ENCODE measurements at regions not wholly inside any gene's neighbourhood (a gene's known extent, or its start where the extent isn't known, plus 50 kb on each side); places are given as distances from the start of the nearest gene placed in this dataset.

DNA sequence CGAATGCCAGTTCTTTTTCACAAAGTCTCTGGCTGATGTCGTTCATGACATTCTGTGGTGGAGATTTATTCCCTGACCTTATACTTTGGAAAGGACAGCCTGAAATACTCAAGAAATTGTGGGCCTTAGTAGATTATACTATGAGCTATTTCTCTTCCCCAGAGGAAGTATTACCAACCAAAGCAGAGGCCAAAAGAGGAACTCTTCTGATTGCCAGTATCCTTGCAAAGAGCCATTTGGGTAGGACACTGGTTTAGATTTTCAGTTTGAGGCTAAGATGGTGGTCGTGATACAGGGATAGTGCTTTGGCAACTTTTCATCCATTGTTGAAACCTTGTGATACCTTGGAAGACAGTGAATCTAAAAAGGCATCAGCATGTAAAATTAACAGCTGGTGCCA, 327.3 kb downstream of the HACE1 start:
- TF ChIP-seq, protein P1, sequence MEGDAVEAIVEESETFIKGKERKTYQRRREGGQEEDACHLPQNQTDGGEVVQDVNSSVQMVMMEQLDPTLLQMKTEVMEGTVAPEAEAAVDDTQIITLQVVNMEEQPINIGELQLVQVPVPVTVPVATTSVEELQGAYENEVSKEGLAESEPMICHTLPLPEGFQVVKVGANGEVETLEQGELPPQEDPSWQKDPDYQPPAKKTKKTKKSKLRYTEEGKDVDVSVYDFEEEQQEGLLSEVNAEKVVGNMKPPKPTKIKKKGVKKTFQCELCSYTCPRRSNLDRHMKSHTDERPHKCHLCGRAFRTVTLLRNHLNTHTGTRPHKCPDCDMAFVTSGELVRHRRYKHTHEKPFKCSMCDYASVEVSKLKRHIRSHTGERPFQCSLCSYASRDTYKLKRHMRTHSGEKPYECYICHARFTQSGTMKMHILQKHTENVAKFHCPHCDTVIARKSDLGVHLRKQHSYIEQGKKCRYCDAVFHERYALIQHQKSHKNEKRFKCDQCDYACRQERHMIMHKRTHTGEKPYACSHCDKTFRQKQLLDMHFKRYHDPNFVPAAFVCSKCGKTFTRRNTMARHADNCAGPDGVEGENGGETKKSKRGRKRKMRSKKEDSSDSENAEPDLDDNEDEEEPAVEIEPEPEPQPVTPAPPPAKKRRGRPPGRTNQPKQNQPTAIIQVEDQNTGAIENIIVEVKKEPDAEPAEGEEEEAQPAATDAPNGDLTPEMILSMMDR (IDR thresholded peaks at IDR 0.05): no peak
- no peak for TF ChIP-seq POLR2A (IDR thresholded peaks at IDR 0.05)
- no peak for TF ChIP-seq EP300 (IDR thresholded peaks at IDR 0.05; ENCODE audit: low read depth)
- TF ChIP-seq POLR2AphosphoS5 (IDR thresholded peaks at IDR 0.05): no peak
